Testis (tissue), 2 donors: ENCODE measurements at regions not wholly inside any gene's neighbourhood (a gene's known extent, or its start where the extent isn't known, plus 50 kb on each side); places are given as distances from the start of the nearest gene placed in this dataset.

Experiments used
- DNase-seq: peaks from one replicate; pipeline ENCODE4 v3.0.0-alpha.2; 2019
- H3K27ac ChIP-seq, 2 donors: fragments of 200-600 bp; sonication (generic); one replicate each; pipeline ENCODE4 v1.5.1; 2019
- H3K27me3 ChIP-seq: fragments of 200-600 bp; sonication (generic); one replicate; pipeline ENCODE4 v1.5.1; 2019
- H3K36me3 ChIP-seq: fragments of 200-600 bp; sonication (generic); one replicate; pipeline ENCODE4 v1.5.1; 2017; ENCODE audit warnings: low read depth; ENCODE audit errors: missing control alignments
- H3K4me1 ChIP-seq: fragments of 200-600 bp; sonication (generic); one replicate; pipeline ENCODE4 v1.5.1; 2019
- H3K4me3 ChIP-seq, 2 donors: fragments of 200-600 bp; sonication (generic); one replicate each; pipeline ENCODE4 v1.5.1; 2017 to 2019
- H3K9me3 ChIP-seq: fragments of 200-600 bp; sonication (generic); one replicate; pipeline ENCODE4 v1.5.1; 2017
- CTCF ChIP-seq, 3 experiments: fragments of 450-650 bp in 2 of 3; fragments of 200-600 bp in 1 of 3; sonication (generic) in 1 of 3; IDR thresholded peaks; one replicate each; pipeline ENCODE4 v1.5.1; 2016 to 2019; ENCODE audit warnings: antibody characterized with exemption in 3 of 3, mild to moderate bottlenecking in 2 of 3, moderate library complexity in 1 of 3
- POLR2A ChIP-seq: fragments of 450-650 bp; IDR thresholded peaks from one replicate; pipeline ENCODE4 v1.6.1; 2017; ENCODE audit warnings: antibody characterized with exemption, mild to moderate bottlenecking, moderate library complexity
- WGBS, 2 donors: methylation state at CpG; one replicate each; pipeline ENCODE4 v1.1.5; 2018; 5-methylcytosine and 5-hydroxymethylcytosine counted together
- intact Hi-C: fragments of 100-400 bp; cut with DNase I; formaldehyde crosslinking; loops from one replicate; pipeline ENCODE4 v1.15.1; 2023; ENCODE audit warnings: low total_unique reads

DNA sequence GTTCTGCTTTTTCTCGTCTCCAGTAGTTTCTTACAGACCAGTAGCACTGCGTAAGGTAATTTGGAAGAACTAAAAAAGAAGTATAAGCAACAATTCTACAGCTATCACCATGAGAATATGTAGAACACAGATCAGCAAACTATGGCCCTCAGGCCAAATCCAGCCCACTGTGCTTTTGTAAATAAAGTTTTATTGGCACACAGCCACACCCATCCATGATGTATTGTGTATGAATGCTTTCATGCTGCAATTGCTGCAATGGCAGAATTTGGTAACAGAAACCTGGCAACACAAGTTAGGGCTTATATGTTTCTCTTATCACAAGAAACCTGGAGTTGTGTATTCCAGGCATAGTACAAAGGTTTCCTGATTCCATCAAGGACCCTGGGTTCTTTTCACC is 386.8 kb upstream of the TSHZ2 start:
- TF ChIP-seq POLR2A = no peak
- TF ChIP-seq CTCF (IDR thresholded peaks at IDR 0.05) = no peak
- no peaks in the 10 kb centered on the region for H3K4me1 ChIP-seq
- H3K36me3 ChIP-seq = no peaks in the 10 kb centered on the region
- WGBS, 2 donors = 93 to 94% methylated on average over 2 of the region's 2 CpGs
- no peak overlapping the region for H3K4me3 ChIP-seq
- H3K27me3 ChIP-seq = no peaks in the 10 kb centered on the region
- intact Hi-C loops = no loop called here
- no peak for DNase-seq
- H3K27ac ChIP-seq = no peak overlapping the region
- H3K9me3 ChIP-seq = no peaks in the 10 kb centered on the region

DNA sequence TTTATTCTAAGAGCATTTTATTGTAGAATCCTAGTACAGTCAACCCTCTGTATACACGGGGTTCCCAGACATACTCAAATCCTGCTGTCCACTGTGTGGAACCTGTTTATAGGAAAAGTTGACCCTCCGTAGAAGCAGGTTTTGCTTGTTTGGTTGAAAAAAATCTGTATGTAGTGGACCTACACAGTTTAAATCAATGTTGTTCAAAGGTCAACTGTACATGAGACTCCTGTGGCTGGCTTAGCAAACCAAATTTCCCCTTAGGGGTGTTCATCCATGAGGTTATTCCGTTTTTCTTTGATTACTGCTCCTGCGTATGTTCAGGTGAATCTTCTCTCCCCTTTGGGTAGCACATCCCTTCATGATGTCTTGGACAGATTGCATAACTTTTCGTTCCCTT is 387.0 kb upstream of the ZFP64 start:
- TF ChIP-seq CTCF (IDR thresholded peaks at IDR 0.05) = no peak
- no peak for TF ChIP-seq POLR2A
- WGBS, 2 donors = 85 to 92% methylated on average over 5 of the region's 5 CpGs
- H3K4me3 ChIP-seq = no peak overlapping the region

GRCh38 chr20:52577696-52578095 is 386.1 kb upstream of the ZFP64 start:
- H3K27me3 ChIP-seq = no peaks in the 10 kb centered on the region
- DNase-seq = no peak
- 86 to 92% methylated on average over 2 to 3 of the region's 3 CpGs for WGBS, 2 donors
- no peak overlapping the region for H3K27ac ChIP-seq
- H3K4me3 ChIP-seq = no peak overlapping the region
- intact Hi-C loops = no loop called here
- TF ChIP-seq POLR2A = no peak
- TF ChIP-seq CTCF (IDR thresholded peaks at IDR 0.05) = no peak
- H3K4me1 ChIP-seq = no peaks in the 10 kb centered on the region
- no peaks in the 10 kb centered on the region for H3K9me3 ChIP-seq
- H3K36me3 ChIP-seq = no peaks in the 10 kb centered on the region

More for the DNA sequence above, 387.0 kb upstream of the ZFP64 start:
- DNase-seq = no peak
- Histone ChIP-seq H3K4me1 (no peaks in the 10 kb centered on the region), H3K9me3 (no peaks in the 10 kb centered on the region), H3K27ac (no peak overlapping the region), H3K27me3 (no peaks in the 10 kb centered on the region), H3K36me3 (no peaks in the 10 kb centered on the region)
- intact Hi-C loops = no loop called here

- DNase-seq = no peak
- no peaks in the 10 kb centered on the region for H3K36me3 ChIP-seq
- no peak overlapping the region for H3K4me3 ChIP-seq
- H3K9me3 ChIP-seq = no peaks in the 10 kb centered on the region
- H3K4me1 ChIP-seq = no peaks in the 10 kb centered on the region
- intact Hi-C loops = no loop called here
- no peak overlapping the region for H3K27ac ChIP-seq
- no peaks in the 10 kb centered on the region for H3K27me3 ChIP-seq
- TF ChIP-seq POLR2A (no peak), CTCF (IDR thresholded peaks at IDR 0.05) (no peak)
- 76 to 83% methylated on average over 1 of the region's 1 CpG for WGBS, 2 donors
Measured at GRCh38 chr20:52572687-52573086, 381.1 kb upstream of the ZFP64 start.

DNA sequence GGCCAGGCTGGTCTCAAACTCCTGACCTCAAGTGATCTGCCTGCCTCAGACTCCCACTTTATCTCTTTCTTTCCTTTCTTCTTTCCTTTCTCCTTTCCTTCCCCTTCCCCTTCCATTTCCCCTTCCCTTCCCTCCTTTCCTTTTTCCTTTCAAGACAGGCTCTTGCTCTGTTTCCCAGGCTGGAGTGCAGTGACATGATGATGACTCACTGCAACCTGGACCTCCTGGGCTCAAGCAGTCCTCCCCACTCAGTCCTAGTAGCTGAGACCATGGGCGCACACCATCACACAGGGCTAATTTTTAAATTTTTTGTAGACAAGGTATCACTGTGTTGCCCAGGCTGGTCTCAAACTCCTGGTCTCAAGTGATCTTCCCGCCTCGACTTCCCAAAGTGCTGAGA is 377.6 kb upstream of the ZFP64 start:
- H3K9me3 ChIP-seq = no peaks in the 10 kb centered on the region
- 97 to 98% methylated on average over 3 of the region's 3 CpGs for WGBS, 2 donors

More for the DNA sequence above, 377.6 kb upstream of the ZFP64 start:
- no peaks in the 10 kb centered on the region for H3K27me3 ChIP-seq
- intact Hi-C loops = loop anchor here (10.0 kb wide), 1 partner anchor 1606 kb away; the partner anchor contains the start of gene CYP24A1
- H3K4me1 ChIP-seq = no peaks in the 10 kb centered on the region
- TF ChIP-seq POLR2A (no peak), CTCF (IDR thresholded peaks at IDR 0.05) (no peak)
- H3K27ac ChIP-seq = no peak overlapping the region
- H3K36me3 ChIP-seq = no peaks in the 10 kb centered on the region
- no peak overlapping the region for H3K4me3 ChIP-seq
- DNase-seq = no peak
